Tibial nerve (tissue), 4 donors: ENCODE measurements at regions not wholly inside any gene's neighbourhood (a gene's known extent, or its start where the extent isn't known, plus 50 kb on each side); places are given as distances from the start of the nearest gene placed in this dataset.

Experiments
- DNase-seq, 2 donors: peaks; one replicate each; pipeline ENCODE4 v3.0.0-alpha.2; 2019; ENCODE audit warnings: low spot score in 2 of 2
- H3K27ac ChIP-seq, 4 donors: fragments of 200-600 bp; sonication (generic) in 3 of 4; one replicate each; pipeline ENCODE4 v1.5.1; 2017 to 2019; ENCODE audit warnings: mild to moderate bottlenecking in 1 of 4
- H3K27me3 ChIP-seq, 2 donors: fragments of 200-600 bp; sonication (generic) in 1 of 2; one replicate each; pipeline versions ENCODE4 v1.5.1 to v1.6.0; 2017 to 2019
- H3K36me3 ChIP-seq, 3 donors: fragments of 200-600 bp; sonication (generic); one replicate each; pipeline ENCODE4 v1.5.1; 2018 to 2019
- H3K4me1 ChIP-seq, 4 donors: fragments of 200-600 bp; sonication (generic) in 3 of 4; one replicate each; pipeline ENCODE4 v1.5.1; 2017 to 2019
- H3K4me3 ChIP-seq, 4 donors: fragments of 200-600 bp; sonication (generic) in 3 of 4; one replicate each; pipeline ENCODE4 v1.5.1; 2017 to 2019; ENCODE audit warnings: mild to moderate bottlenecking in 1 of 4, moderate library complexity in 1 of 4
- H3K9me3 ChIP-seq, 4 donors: fragments of 200-600 bp; sonication (generic) in 3 of 4; one replicate each; pipeline ENCODE4 v1.5.1; 2017 to 2019
- CTCF ChIP-seq, 5 experiments: fragments of 200-600 bp in 3 of 5; fragments of 450-650 bp in 2 of 5; sonication (generic) in 3 of 5; IDR thresholded peaks; one replicate each; pipeline ENCODE4 v1.5.1; 2016 to 2019; ENCODE audit warnings: antibody characterized with exemption in 5 of 5, mild to moderate bottlenecking in 3 of 5, moderate library complexity in 2 of 5
- EP300 ChIP-seq, 2 donors: sonication (generic); formaldehyde crosslinking; IDR thresholded peaks; one replicate each; pipeline ENCODE4 v1.6.1; 2017; ENCODE audit warnings: antibody characterized with exemption in 2 of 2, mild to moderate bottlenecking in 1 of 2
- POLR2A ChIP-seq, 2 donors: fragments of 450-650 bp; IDR thresholded peaks; one replicate each; pipeline ENCODE4 v1.6.1; 2017; ENCODE audit warnings: antibody characterized with exemption in 2 of 2, mild to moderate bottlenecking in 2 of 2, moderate library complexity in 2 of 2
- WGBS, 2 donors: methylation state at CpG; one replicate each; pipeline ENCODE4 v1.1.5; 2018; 5-methylcytosine and 5-hydroxymethylcytosine counted together

- TF ChIP-seq EP300 (IDR thresholded peaks at IDR 0.05) = no peak
- no peak for TF ChIP-seq CTCF (IDR thresholded peaks at IDR 0.05)
- no peak for TF ChIP-seq POLR2A (IDR thresholded peaks at IDR 0.05)
- no peaks in the 10 kb centered on the region for H3K4me1 ChIP-seq
- no peak for DNase-seq
- no peaks in the 10 kb centered on the region for H3K27me3 ChIP-seq
- no peak overlapping the region for H3K27ac ChIP-seq
- no peaks in the 10 kb centered on the region for H3K36me3 ChIP-seq
- H3K4me3 ChIP-seq = no peak overlapping the region
- 43 to 58% methylated on average over 2 of the region's 2 CpGs for WGBS, 2 donors
- no peaks in the 10 kb centered on the region for H3K9me3 ChIP-seq
These were observed 74.2 kb upstream of the CSRP2 start for GRCh38 chr12:76952995-76953394.

- TF ChIP-seq EP300 (IDR thresholded peaks at IDR 0.05) (no peak), POLR2A (IDR thresholded peaks at IDR 0.05) (no peak), CTCF (IDR thresholded peaks at IDR 0.05) (no peak)
- no peaks in the 10 kb centered on the region for H3K27me3 ChIP-seq
- H3K4me3 ChIP-seq = no peak overlapping the region
- no peaks in the 10 kb centered on the region for H3K4me1 ChIP-seq
- no peaks in the 10 kb centered on the region for H3K9me3 ChIP-seq
- H3K36me3 ChIP-seq = no peaks in the 10 kb centered on the region
- no peak for DNase-seq
- 49 to 52% methylated on average over 3 of the region's 3 CpGs for WGBS, 2 donors
- H3K27ac ChIP-seq = no peak overlapping the region
These were observed 70.1 kb upstream of the CSRP2 start for GRCh38 chr12:76948879-76949278.

- peaks cover 0 to 9% (median 2%) of the 10 kb centered on the region in 4 donors for H3K4me1 ChIP-seq
- DNase-seq = no peak
- WGBS, 2 donors = 90 to 99% methylated on average over 3 of the region's 3 CpGs
- no peaks in the 10 kb centered on the region for H3K27me3 ChIP-seq
- TF ChIP-seq POLR2A (IDR thresholded peaks at IDR 0.05) (no peak), CTCF (IDR thresholded peaks at IDR 0.05) (no peak), EP300 (IDR thresholded peaks at IDR 0.05) (no peak)
- H3K36me3 ChIP-seq = no peaks in the 10 kb centered on the region
- H3K27ac ChIP-seq = no peak overlapping the region
- H3K4me3 ChIP-seq = no peak overlapping the region
- H3K9me3 ChIP-seq = no peaks in the 10 kb centered on the region
These were observed 68.5 kb upstream of the CSRP2 start for GRCh38 chr12:76947304-76947703.

- DNase-seq = no peak
- no peak for TF ChIP-seq CTCF (IDR thresholded peaks at IDR 0.05)
- no peak for TF ChIP-seq POLR2A (IDR thresholded peaks at IDR 0.05)
- Histone ChIP-seq H3K4me1 (peaks cover 0 to 10% (median 2%) of the 10 kb centered on the region in 4 donors), H3K9me3 (no peaks in the 10 kb centered on the region), H3K36me3 (no peaks in the 10 kb centered on the region), H3K27ac (no peak overlapping the region), H3K4me3 (no peak overlapping the region), H3K27me3 (no peaks in the 10 kb centered on the region)
- WGBS, 2 donors = 87 to 92% methylated on average over 6 of the region's 6 CpGs
These were observed 67.6 kb upstream of the CSRP2 start for GRCh38 chr12:76946446-76946845.

GRCh38 chr12:76945867-76946266, 67.0 kb upstream of the CSRP2 start:
- DNase-seq = no peak
- no peaks in the 10 kb centered on the region for H3K36me3 ChIP-seq
- H3K4me3 ChIP-seq = no peak overlapping the region
- no peaks in the 10 kb centered on the region for H3K27me3 ChIP-seq
- 96 to 97% methylated on average over 4 of the region's 4 CpGs for WGBS, 2 donors
- no peaks in the 10 kb centered on the region for H3K9me3 ChIP-seq
- peaks cover 0 to 10% (median 2%) of the 10 kb centered on the region in 4 donors for H3K4me1 ChIP-seq
- no peak overlapping the region for H3K27ac ChIP-seq
- TF ChIP-seq CTCF (IDR thresholded peaks at IDR 0.05) (no peak), EP300 (IDR thresholded peaks at IDR 0.05) (no peak), POLR2A (IDR thresholded peaks at IDR 0.05) (no peak)
